ENCODE measurements at regions not wholly inside any gene's neighbourhood (a gene's known extent, or its start where the extent isn't known, plus 50 kb on each side); places are given as distances from the start of the nearest gene placed in this dataset.

DNA sequence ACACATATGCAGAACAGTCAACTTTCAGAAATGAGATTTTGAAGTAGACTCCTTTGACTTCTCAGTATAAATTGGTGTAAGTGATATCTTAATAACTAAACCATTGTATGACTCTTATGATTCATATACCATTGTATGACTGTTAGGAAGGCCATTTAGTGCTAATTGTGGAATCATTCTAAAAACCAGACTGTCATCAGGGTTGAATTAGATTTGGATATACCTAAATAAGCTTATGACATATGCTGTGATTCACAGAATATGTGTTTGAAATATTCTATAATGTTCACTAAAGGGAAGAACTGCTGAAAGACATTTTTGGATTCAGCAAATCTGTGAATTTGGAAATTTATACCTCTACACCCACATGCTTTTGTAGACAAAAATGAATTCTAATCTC is 438.1 kb downstream of the MDFIC start:
- TF ChIP-seq, protein P1, sequence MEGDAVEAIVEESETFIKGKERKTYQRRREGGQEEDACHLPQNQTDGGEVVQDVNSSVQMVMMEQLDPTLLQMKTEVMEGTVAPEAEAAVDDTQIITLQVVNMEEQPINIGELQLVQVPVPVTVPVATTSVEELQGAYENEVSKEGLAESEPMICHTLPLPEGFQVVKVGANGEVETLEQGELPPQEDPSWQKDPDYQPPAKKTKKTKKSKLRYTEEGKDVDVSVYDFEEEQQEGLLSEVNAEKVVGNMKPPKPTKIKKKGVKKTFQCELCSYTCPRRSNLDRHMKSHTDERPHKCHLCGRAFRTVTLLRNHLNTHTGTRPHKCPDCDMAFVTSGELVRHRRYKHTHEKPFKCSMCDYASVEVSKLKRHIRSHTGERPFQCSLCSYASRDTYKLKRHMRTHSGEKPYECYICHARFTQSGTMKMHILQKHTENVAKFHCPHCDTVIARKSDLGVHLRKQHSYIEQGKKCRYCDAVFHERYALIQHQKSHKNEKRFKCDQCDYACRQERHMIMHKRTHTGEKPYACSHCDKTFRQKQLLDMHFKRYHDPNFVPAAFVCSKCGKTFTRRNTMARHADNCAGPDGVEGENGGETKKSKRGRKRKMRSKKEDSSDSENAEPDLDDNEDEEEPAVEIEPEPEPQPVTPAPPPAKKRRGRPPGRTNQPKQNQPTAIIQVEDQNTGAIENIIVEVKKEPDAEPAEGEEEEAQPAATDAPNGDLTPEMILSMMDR (IDR thresholded peaks at IDR 0.05) = no peak
- TF ChIP-seq POLR2A (IDR thresholded peaks at IDR 0.05) = no peak

All from heart left ventricle (tissue), 13 donors.